ENCODE measurements at regions not wholly inside any gene's neighbourhood (a gene's known extent, or its start where the extent isn't known, plus 50 kb on each side); places are given as distances from the start of the nearest gene placed in this dataset.

DNA sequence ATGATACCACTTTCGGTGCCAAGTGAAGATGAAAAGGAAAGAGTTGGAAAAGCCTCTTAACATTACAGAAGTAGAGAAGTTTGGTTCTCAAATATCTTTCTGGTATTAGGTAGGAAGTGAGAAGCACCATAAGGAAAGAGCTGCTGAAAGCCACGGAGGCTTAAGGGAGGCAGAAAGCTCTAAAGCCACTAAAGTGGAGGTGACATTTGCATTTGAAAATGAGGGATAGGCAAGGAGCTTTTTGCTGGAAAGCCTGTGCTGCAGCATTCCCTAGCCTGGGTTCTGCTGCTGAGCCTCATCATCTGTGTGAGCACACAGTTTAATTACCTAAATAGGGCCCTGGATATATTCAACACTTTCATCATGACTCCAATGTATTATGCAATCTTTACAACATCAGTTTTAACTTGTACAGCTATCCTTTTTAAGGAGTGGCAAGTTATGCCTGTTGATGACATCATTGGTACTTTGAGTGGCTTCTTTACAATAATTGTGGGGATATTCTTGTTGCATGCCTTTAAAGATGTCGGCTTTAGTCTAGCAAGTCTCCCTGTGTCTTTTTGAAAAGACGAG, 315.4 kb downstream of the RBM26 start:
- no peak for DNase-seq

- no peak for DNase-seq
Measured at GRCh38 chr13:79084802-79085424, 321.1 kb downstream of the RBM26 start.

DNA sequence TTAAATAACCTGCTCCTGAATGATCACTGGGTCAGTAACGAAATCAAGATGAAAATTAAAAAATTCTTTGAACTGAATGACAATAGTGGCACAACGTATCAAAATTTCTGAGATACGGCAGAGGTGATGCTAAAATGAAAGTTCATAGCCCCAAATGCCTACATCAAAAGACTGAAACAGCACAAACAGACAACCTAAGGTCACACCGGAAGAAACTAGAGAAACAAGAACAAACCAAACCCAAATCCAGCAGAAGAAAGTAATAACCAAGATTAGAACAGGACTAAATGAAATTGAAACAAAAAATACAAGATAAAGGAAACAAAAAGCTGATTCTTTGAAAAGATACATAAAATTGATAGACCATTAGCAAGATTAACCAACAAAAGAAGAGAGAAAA, 324.1 kb downstream of the RBM26 start:
- no peak for DNase-seq

- no peak for DNase-seq
Measured at GRCh38 chr13:79079351-79079839, 326.7 kb downstream of the RBM26 start.

DNA sequence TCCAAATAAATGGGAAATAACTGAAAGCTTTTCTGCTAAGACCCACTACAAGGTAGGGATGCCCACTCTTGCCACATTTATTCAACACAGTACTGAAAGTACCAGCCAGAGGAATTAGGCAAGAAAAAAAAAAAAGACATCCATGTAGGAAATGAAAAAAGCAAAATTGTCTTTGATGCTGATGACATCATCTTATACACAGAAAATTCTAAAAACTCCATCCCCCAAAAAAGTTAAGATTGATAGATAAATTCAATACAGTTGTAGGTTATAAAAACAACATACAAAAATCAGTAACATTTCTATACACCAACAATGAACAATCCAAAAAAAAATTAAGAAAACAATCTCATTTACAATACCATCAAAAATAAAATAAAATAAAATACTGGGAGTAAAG, 330.4 kb downstream of the RBM26 start:
- no peak for DNase-seq

DNA sequence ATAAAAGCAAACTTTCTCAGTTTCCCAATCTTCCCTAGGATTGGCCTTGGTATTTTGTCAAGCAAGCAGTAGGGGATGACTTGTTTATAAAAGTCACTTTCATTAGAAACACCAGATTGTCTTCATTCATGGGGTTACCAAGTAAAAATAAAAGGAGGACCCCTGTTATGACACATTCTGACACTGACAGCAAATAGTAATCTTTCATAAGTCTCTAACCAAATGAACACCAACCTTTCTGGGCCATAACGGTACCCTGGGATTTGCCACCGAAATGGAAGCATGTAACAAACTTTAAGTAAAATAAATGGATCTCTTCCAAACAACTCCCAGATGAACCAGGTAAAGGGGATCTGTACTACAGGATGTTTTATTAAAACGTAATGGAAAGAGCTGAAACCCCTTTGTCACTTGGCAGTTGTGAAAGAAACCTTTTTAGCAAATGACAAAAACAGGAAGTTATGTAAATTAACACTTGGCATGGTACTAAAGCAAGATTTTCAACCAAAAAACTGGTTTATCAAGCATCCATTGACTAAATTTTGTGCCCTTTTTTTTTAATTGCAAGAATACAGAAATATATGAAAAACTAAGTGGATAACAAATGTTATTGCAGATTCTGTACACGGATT, 335.6 kb downstream of the RBM26 start:
- DNase-seq, result no peak

GRCh38 chr13:79062291-79062690, 343.8 kb downstream of the RBM26 start:
- no peak for DNase-seq

DNA sequence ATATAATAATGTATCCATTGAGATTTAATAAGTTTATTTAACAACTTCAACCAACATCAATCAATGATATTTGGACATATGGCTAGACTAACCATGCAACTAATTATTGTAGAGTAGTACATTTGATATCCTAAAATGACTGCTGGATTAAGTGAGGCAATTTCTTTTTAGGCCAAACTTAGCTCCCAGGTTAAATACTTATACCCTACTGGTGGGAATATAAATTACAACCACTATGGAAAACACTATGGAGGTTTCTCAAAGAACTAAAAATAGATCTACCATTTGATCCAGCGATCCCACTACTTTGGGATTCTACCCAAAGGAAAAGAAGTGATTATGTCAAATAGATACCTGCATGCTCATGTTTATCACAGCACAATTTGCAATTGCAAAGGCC, 345.8 kb downstream of the RBM26 start:
- DNase-seq, result no peak

DNA sequence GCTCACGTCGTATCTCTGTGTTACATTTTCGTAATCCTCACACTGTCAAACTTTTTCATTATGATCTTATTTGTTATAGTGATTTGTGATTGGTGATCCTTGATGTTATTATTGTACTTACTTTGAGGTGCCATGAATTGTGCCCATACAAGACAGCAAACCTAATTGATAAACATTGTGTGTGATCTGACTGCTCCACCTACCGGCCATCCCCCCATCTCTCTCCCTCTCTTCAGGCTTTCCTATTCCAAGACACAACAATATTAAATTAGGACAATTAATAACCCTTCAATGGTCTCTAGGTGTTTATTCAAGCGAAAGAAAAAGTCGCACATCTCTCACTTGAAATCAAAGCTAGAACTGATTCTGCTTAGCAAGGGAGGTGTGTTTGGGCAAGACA, 349.3 kb downstream of the RBM26 start:
- DNase-seq, result no peak

DNA sequence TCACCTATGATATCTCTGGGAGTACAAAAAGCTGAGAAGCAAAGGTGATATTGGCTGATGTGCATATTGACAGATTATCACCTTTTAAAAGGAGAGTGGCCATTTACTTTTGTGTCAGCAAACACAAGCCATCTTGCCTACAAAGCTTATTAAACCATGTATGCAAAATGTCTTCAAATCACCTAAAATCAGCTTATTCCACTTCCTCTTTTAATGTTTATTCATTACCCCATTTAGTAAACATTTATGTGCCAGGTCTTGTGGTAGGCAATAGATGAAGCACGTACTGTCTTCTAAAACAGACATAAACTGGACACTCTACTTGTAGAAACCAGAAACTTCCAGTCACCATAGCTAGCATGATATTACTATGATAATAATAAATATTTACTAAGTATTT, 354.6 kb downstream of the RBM26 start:
- no peak for DNase-seq

- no peak for DNase-seq
Measured at GRCh38 chr13:79044415-79044814, 361.6 kb downstream of the RBM26 start.

DNA sequence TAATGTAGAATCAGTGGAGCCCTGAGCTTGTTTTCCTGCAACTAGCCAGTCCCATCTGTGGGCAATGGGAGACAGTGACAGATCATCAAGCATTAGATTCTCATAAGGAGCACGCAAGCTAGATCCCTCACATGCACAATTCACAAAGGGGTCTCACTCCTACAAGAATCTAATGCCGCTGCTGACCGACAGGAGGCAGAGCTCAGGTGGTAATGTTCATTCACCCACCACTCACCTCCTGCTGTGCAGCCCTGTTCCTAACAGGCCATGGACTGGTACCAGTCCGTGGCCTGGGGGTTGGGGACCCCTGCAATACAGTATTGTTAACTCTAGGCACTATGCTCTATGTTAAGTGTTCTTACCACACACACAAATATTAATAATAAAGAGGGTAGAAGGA, 362.8 kb downstream of the RBM26 start:
- DNase-seq, result no peak

- DNase-seq, result no peak
Measured at GRCh38 chr13:79037197-79037596, 368.9 kb downstream of the RBM26 start.

GRCh38 chr13:79034341-79034740, 371.7 kb downstream of the RBM26 start:
- no peak for DNase-seq

DNA sequence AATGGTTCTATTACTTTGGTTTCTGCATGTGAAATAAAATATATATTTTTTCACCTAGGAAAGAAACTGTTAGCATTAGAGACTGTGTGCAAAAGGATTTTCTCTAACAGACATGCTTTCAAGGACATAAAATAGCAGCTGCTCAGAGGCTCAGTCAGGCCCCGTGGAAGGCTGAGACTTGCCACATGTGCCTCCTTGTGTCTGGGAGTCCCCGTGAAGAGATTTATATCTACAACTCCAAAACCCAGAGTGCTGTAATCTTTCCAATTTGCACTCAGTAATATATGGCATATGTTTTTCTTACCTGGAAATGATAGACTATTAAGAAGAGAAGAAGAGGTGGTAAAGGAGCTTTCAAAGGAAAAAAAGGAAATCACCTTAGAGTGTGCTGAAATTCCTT, 371.6 kb upstream of the OBI1 start:
- no peak for DNase-seq

DNA sequence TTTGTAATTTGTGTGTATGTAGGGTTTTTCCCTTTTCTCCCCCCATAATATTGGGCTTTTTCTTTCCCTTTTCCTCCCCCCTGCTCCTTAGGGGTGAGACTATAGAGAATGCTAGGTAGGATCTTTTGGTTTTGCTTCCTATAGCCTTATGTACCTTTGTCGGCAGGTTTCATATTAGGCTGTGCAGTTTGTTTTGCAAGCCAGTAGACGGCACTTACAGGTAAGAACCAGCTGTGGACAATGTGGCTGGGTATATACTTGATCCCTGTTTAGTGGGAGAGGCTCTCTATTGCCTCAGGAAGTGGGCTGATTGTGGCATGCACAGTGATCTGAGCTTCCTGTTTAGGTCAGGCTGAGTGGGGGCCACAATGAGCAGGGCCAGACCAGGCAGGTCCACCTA, 359.2 kb upstream of the OBI1 start:
- DNase-seq, result no peak

- DNase-seq, result no peak
Measured at GRCh38 chr13:79011179-79011578, 352.2 kb upstream of the OBI1 start.

DNA sequence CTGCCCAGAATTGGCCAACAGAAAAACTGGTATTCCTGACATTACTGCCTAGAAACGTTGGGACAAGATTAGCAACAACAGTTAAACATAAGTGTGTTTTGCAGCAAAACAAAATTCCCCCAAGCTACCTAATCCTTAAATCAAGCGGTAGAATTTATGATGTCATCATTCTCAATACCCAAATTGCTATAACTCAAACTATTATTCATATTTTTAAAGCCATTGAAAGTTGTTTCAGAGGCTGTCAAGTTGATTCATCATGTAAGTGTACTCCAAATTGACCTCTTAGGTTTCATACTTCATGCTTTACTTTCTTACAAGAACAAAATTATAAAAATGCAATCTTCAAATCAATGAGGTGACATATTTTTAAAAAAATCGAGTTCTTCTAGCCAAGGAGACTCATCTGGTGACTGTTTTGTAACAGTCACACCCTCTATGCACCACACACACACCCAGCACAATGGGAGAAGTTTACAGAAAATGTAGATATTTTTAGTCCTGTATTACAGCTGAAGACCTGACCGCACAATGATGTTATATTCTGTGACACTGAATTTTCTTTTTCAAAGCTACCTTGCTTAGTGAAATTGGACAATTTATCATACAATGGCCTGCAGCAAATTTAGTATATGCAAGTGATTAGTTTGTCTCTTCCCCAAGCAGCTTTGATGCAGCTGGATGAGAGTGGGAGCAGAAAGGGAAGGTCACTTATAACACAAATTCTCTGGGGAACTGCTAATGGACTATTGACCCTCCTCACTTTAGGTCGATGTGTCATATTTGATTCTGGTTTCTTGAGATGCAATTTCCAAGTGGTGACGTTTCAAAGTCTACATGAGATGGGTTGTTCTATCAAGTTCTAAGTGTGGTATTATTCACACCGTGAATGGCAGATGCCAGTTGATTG, 345.3 kb upstream of the OBI1 start:
- DNase-seq, result no peak

DNA sequence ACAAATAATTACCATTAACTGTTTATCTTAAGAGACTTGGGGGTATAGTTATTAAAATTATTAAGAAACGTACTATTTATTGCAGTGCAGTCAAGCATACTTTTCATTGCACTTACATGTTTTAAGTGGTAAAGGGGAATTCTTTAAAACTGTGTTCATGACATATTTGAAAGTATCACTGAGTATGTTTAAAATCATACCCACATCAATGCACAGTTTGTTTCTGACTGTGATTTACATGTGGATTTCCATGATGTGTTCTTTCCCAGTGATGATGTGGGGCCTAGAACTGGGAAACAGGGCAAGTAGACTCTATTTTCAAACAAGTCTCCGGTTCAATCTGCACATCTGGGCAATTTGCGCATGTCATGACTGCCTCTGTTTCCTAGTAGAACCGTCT, 340.5 kb upstream of the OBI1 start:
- DNase-seq, result no peak

DNA sequence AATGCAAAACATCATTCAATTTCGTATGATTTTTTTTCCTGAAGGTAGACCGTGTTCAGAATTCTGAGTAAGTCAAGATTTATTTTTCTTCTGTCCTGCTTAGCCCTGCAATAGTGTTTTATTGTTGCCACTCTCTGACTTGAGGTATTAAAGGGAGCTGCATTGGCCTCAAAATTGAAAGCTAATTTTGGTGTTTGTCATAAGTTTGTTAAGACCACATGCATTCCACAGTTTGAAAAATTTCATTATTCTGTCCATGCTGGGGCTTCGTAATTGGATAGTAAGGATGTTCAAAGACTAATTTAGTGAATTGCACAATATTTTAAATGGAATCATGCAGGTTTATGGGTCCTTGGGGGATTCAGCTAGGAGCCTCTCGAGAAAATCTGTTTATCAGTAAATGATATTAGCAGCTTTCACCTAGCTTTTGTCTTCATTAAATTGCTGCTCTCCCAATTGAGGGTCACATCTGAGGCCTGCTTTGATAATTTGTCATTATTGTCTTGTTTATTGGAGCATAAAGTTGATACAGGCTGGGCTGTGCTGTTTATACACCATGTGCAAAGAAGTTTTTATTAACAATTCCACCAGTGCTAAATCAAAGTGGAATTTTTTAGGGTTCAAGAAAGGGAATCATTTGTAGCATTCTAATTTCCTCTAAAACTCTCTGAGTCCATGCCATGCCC, 339.8 kb upstream of the OBI1 start:
- no peak for DNase-seq

- DNase-seq, result no peak
Measured at GRCh38 chr13:78997902-78998629, 339.1 kb upstream of the OBI1 start.

All from nucleus accumbens (tissue), 56 donors.